ENCODE measurements at regions not wholly inside any gene's neighbourhood (a gene's known extent, or its start where the extent isn't known, plus 50 kb on each side); places are given as distances from the start of the nearest gene placed in this dataset.

DNA sequence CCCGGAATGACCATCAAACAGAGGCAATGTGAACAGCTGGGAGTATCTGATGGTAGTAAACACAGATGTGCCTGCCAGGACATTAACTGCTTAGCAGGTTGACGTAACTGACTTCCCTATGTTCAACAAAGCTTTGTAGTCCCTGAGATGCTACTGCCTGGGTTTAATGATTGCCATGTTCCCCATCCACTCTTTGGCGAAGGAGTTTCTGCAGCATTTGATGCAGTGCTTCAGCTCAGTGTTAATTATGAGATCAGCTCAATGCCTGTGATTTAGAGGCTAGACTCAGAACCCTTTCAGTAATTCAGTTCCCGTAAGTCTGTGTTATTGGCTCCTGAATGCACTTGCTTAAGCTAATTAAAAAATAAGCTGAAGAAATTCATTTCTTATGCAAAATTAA is 547.3 kb upstream of the ZNF608 start:
- no peaks in the 10 kb centered on the region for H3K9me3 ChIP-seq (ENCODE audit: control insufficient read depth, insufficient read depth, low read depth, low read length)
- POLR2A ChIA-PET = interaction anchor here (0.6 to 0.7 kb wide), 2 partner anchors 465 to 1111 kb away, joined by 3 read pairs; no protein-coding TSS in a partner anchor
- in situ Hi-C loops (cut with HindIII; ENCODE audit: low pct_unique_long_range_greater_than_20kb, low sequenced_read_pairs) (no loop called here), intact Hi-C loops (cut with micrococcal nuclease; ENCODE audit: unreplicated experiment) (no loop called here)
- peaks cover 9% of the 10 kb centered on the region for H3K4me1 ChIP-seq (ENCODE audit: control insufficient read depth, insufficient read depth, low read length)
- CTCF ChIA-PET = interaction anchor here (0.5 kb wide), 1 partner anchor 1146 kb away, joined by 10 read pairs; no protein-coding TSS in a partner anchor
- peak overlapping the region; percentile 58; the same call in 1 of the 2 replicates for H3K27ac ChIP-seq (ENCODE audit: low read length)
- no peaks in the 10 kb centered on the region for H3K27me3 ChIP-seq (ENCODE audit: control insufficient read depth, insufficient read depth, low read length)
- TF ChIP-seq, protein P1, sequence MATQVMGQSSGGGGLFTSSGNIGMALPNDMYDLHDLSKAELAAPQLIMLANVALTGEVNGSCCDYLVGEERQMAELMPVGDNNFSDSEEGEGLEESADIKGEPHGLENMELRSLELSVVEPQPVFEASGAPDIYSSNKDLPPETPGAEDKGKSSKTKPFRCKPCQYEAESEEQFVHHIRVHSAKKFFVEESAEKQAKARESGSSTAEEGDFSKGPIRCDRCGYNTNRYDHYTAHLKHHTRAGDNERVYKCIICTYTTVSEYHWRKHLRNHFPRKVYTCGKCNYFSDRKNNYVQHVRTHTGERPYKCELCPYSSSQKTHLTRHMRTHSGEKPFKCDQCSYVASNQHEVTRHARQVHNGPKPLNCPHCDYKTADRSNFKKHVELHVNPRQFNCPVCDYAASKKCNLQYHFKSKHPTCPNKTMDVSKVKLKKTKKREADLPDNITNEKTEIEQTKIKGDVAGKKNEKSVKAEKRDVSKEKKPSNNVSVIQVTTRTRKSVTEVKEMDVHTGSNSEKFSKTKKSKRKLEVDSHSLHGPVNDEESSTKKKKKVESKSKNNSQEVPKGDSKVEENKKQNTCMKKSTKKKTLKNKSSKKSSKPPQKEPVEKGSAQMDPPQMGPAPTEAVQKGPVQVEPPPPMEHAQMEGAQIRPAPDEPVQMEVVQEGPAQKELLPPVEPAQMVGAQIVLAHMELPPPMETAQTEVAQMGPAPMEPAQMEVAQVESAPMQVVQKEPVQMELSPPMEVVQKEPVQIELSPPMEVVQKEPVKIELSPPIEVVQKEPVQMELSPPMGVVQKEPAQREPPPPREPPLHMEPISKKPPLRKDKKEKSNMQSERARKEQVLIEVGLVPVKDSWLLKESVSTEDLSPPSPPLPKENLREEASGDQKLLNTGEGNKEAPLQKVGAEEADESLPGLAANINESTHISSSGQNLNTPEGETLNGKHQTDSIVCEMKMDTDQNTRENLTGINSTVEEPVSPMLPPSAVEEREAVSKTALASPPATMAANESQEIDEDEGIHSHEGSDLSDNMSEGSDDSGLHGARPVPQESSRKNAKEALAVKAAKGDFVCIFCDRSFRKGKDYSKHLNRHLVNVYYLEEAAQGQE (IDR thresholded peaks at IDR 0.05; ENCODE audit: insufficient read depth in 1 of 2, low read depth in 2 of 2, low read length in 1 of 2) = no peak
- TF ChIP-seq TCF7L2 (IDR thresholded peaks at IDR 0.05; ENCODE audit: low read depth, low read length) (no peak), SIN3A (IDR thresholded peaks at IDR 0.05; ENCODE audit: borderline replicate concordance, insufficient read depth, low read depth, low read length) (no peak), POLR2AphosphoS5 (IDR thresholded peaks at IDR 0.05; ENCODE audit: low read depth, low read length) (no peak)
- TF ChIP-seq, protein P2, sequence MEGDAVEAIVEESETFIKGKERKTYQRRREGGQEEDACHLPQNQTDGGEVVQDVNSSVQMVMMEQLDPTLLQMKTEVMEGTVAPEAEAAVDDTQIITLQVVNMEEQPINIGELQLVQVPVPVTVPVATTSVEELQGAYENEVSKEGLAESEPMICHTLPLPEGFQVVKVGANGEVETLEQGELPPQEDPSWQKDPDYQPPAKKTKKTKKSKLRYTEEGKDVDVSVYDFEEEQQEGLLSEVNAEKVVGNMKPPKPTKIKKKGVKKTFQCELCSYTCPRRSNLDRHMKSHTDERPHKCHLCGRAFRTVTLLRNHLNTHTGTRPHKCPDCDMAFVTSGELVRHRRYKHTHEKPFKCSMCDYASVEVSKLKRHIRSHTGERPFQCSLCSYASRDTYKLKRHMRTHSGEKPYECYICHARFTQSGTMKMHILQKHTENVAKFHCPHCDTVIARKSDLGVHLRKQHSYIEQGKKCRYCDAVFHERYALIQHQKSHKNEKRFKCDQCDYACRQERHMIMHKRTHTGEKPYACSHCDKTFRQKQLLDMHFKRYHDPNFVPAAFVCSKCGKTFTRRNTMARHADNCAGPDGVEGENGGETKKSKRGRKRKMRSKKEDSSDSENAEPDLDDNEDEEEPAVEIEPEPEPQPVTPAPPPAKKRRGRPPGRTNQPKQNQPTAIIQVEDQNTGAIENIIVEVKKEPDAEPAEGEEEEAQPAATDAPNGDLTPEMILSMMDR (IDR thresholded peaks at IDR 0.05) = no peak
- ATAC-seq (no peak), DNase-seq (ENCODE audit: low read depth, low spot score) (no peak)
- H3K4me3 ChIP-seq (ENCODE audit: low read depth in 2 of 2, low read length in 2 of 2) = no peak overlapping the region
- no peaks in the 10 kb centered on the region for H3K36me3 ChIP-seq (ENCODE audit: control insufficient read depth, insufficient read depth, low read length)
- no TSS peak for BruUV-seq (replicated peaks)

DNA sequence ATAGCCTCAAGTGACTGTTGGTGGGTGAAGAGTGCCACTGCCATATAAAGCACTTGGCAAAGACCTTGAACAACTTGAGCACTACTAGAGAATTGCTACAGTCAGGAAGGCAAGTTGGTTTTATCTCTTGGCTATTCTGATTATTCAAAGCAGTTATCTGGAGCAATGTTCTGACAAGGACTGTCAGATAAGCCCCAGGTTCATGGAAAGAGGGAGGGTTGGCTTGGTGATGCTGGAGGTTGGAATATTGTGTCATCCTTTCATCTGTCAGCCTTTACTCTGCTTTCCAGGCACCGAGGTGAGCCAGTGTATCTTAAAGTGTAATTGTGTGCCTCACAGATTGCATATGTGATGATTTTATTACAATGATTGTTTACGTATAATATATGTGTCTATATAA is 548.4 kb upstream of the ZNF608 start:
- CTCF ChIA-PET = no interaction called here
- no peaks in the 10 kb centered on the region for H3K27me3 ChIP-seq (ENCODE audit: control insufficient read depth, insufficient read depth, low read length)
- H3K4me1 ChIP-seq (ENCODE audit: control insufficient read depth, insufficient read depth, low read length) = peaks cover 9% of the 10 kb centered on the region
- POLR2A ChIA-PET = no interaction called here
- intact Hi-C loops (cut with micrococcal nuclease; ENCODE audit: unreplicated experiment) (no loop called here), in situ Hi-C loops (cut with HindIII; ENCODE audit: low pct_unique_long_range_greater_than_20kb, low sequenced_read_pairs) (no loop called here)
- H3K27ac ChIP-seq (ENCODE audit: low read length) = no peak overlapping the region; the same call in 1 of the 2 replicates
- TF ChIP-seq POLR2AphosphoS5 (IDR thresholded peaks at IDR 0.05; ENCODE audit: low read depth, low read length) (no peak), TCF7L2 (IDR thresholded peaks at IDR 0.05; ENCODE audit: low read depth, low read length) (no peak), SIN3A (IDR thresholded peaks at IDR 0.05; ENCODE audit: borderline replicate concordance, insufficient read depth, low read depth, low read length) (no peak)
- TF ChIP-seq, protein P2 (IDR thresholded peaks at IDR 0.05) = no peak
- TF ChIP-seq, protein P1 (IDR thresholded peaks at IDR 0.05; ENCODE audit: insufficient read depth in 1 of 2, low read depth in 2 of 2, low read length in 1 of 2) = no peak
- ATAC-seq = no peak
- no peak for DNase-seq (ENCODE audit: low read depth, low spot score)
- BruUV-seq (replicated peaks) = no TSS peak
- no peak overlapping the region for H3K4me3 ChIP-seq (ENCODE audit: low read depth in 2 of 2, low read length in 2 of 2)
- H3K9me3 ChIP-seq (ENCODE audit: control insufficient read depth, insufficient read depth, low read depth, low read length) = no peaks in the 10 kb centered on the region
- H3K36me3 ChIP-seq (ENCODE audit: control insufficient read depth, insufficient read depth, low read length) = no peaks in the 10 kb centered on the region
